ENCODE measurements at regions not wholly inside any gene's neighbourhood (a gene's known extent, or its start where the extent isn't known, plus 50 kb on each side); places are given as distances from the start of the nearest gene placed in this dataset.

GRCh38 chr3:72340476-72341379 lies 507.5 kb downstream of the SHQ1 start:
- POLR2A ChIA-PET (ENCODE audit: low non-redundant PET): no interaction called here
- Histone ChIP-seq H3K36me3 (ENCODE audit: insufficient read depth, low read length, poor library complexity, severe bottlenecking) (no peaks in the 10 kb centered on the region), H3K27me3 (replicated peaks; ENCODE audit: insufficient read depth, low read depth, low read length, poor library complexity) (no peaks in the 10 kb centered on the region), H3K9me3 (ENCODE audit: low read depth, low read length, poor library complexity, severe bottlenecking) (no peaks in the 10 kb centered on the region), H3K27ac (ENCODE audit: low read depth, low read length, poor library complexity, severe bottlenecking) (no peak overlapping the region), H3K4me1 (ENCODE audit: insufficient read depth, low read length, poor library complexity, severe bottlenecking) (no peaks in the 10 kb centered on the region), H3K4me3 (ENCODE audit: low read depth, low read length, poor library complexity, severe bottlenecking) (no peak overlapping the region)
- DNase-seq (ENCODE audit: low spot score): no peak
- CTCF ChIA-PET: no interaction called here
- no peak for TF ChIP-seq CTCF (conservative IDR thresholded peaks at IDR 0.05; ENCODE audit: low read depth, low read length)
- no peak for TF ChIP-seq EZH2 (IDR thresholded peaks at IDR 0.05; ENCODE audit: borderline replicate concordance, low read depth, low read length, poor library complexity, severe bottlenecking)
- intact Hi-C loops (cut with micrococcal nuclease; ENCODE audit: unreplicated experiment): no loop called here
- BruUV-seq (replicated peaks): no TSS peak

- no peaks in the 10 kb centered on the region for H3K4me1 ChIP-seq (ENCODE audit: insufficient read depth, low read length, poor library complexity, severe bottlenecking)
- H3K36me3 ChIP-seq (ENCODE audit: insufficient read depth, low read length, poor library complexity, severe bottlenecking): no peaks in the 10 kb centered on the region
- H3K27ac ChIP-seq (ENCODE audit: low read depth, low read length, poor library complexity, severe bottlenecking): no peak overlapping the region
- H3K27me3 ChIP-seq (replicated peaks; ENCODE audit: insufficient read depth, low read depth, low read length, poor library complexity): no peaks in the 10 kb centered on the region
- TF ChIP-seq EZH2 (IDR thresholded peaks at IDR 0.05; ENCODE audit: borderline replicate concordance, low read depth, low read length, poor library complexity, severe bottlenecking): no peak
- TF ChIP-seq CTCF (conservative IDR thresholded peaks at IDR 0.05; ENCODE audit: low read depth, low read length): no peak
- no peak overlapping the region for H3K4me3 ChIP-seq (ENCODE audit: low read depth, low read length, poor library complexity, severe bottlenecking)
- POLR2A ChIA-PET (ENCODE audit: low non-redundant PET): no interaction called here
- DNase-seq (ENCODE audit: low spot score): no peak
- intact Hi-C loops (cut with micrococcal nuclease; ENCODE audit: unreplicated experiment): no loop called here
- BruUV-seq (replicated peaks): no TSS peak
- CTCF ChIA-PET: no interaction called here
- no peaks in the 10 kb centered on the region for H3K9me3 ChIP-seq (ENCODE audit: low read depth, low read length, poor library complexity, severe bottlenecking)
Measured at GRCh38 chr3:72340056-72340455, 508.2 kb downstream of the SHQ1 start.

GRCh38 chr3:72339670-72340030 lies 508.6 kb downstream of the SHQ1 start:
- no peaks in the 10 kb centered on the region for H3K9me3 ChIP-seq (ENCODE audit: low read depth, low read length, poor library complexity, severe bottlenecking)
- H3K4me1 ChIP-seq (ENCODE audit: insufficient read depth, low read length, poor library complexity, severe bottlenecking): no peaks in the 10 kb centered on the region
- no peak overlapping the region for H3K27ac ChIP-seq (ENCODE audit: low read depth, low read length, poor library complexity, severe bottlenecking)
- intact Hi-C loops (cut with micrococcal nuclease; ENCODE audit: unreplicated experiment): no loop called here
- TF ChIP-seq CTCF (conservative IDR thresholded peaks at IDR 0.05; ENCODE audit: low read depth, low read length): no peak
- TF ChIP-seq EZH2 (IDR thresholded peaks at IDR 0.05; ENCODE audit: borderline replicate concordance, low read depth, low read length, poor library complexity, severe bottlenecking): no peak
- no peak for DNase-seq (ENCODE audit: low spot score)
- ChIA-PET POLR2A (ENCODE audit: low non-redundant PET) (no interaction called here), CTCF (no interaction called here)
- H3K27me3 ChIP-seq (replicated peaks; ENCODE audit: insufficient read depth, low read depth, low read length, poor library complexity): no peaks in the 10 kb centered on the region
- no peak overlapping the region for H3K4me3 ChIP-seq (ENCODE audit: low read depth, low read length, poor library complexity, severe bottlenecking)
- no peaks in the 10 kb centered on the region for H3K36me3 ChIP-seq (ENCODE audit: insufficient read depth, low read length, poor library complexity, severe bottlenecking)
- no TSS peak for BruUV-seq (replicated peaks)
